ENCODE measurements at regions not wholly inside any gene's neighbourhood (a gene's known extent, or its start where the extent isn't known, plus 50 kb on each side); places are given as distances from the start of the nearest gene placed in this dataset.
"Not testable (repeated sequence)": the region's sequence is repeated elsewhere in the genome, so short reads cannot be mapped to it uniquely, and the experiment has no call there.

DNA sequence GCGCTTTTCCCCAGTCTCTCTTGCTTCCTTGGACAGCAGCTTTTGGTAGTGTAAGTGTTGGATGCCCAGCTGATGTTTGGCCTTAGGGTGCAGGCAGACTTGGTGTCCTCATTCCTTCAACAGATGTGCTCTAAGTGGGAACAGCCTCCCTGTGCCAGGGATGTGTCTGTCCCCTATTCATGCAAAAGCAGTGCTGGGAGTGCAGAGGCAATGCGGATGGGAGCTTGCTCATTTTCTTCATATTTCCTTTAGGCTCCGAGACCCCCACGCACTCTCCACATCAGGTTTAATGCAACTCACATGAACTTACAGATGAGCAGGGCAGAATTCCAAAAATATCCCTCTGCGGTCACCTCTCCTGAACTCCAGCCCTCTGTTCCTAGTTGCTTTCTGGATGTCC lies 96.1 kb downstream of the IER5 start:
- WGBS (ENCODE audit: extremely low coverage, insufficient coverage, insufficient read length): no CpG with 5 or more reads among the region's 5 CpGs
- H3K9ac ChIP-seq (ENCODE audit: low read length): no peak overlapping the region
- H3K27me3 ChIP-seq (ENCODE audit: insufficient read depth, low read length): no peaks in the 10 kb centered on the region
- H3K79me1 ChIP-seq (ENCODE audit: low read length): no peaks in the 10 kb centered on the region
- no peak overlapping the region for H3K4me2 ChIP-seq (ENCODE audit: low read length)
- H2BK120ac ChIP-seq (ENCODE audit: insufficient read depth, low read length, poor library complexity): no peak overlapping the region
- H2AK5ac ChIP-seq (ENCODE audit: low read length): no peak overlapping the region
- no peak overlapping the region for H3K23ac ChIP-seq (ENCODE audit: low read length)
- H3K9me3 ChIP-seq (ENCODE audit: insufficient read depth, low read depth, low read length): peaks cover 1% of the 10 kb centered on the region
- no peak overlapping the region for H3K14ac ChIP-seq (ENCODE audit: low read length)
- DNase-seq: no peak
- H3K79me2 ChIP-seq (ENCODE audit: control insufficient read depth, insufficient read depth, low read length, poor library complexity): no peaks in the 10 kb centered on the region
- no peak overlapping the region for H3K27ac ChIP-seq (ENCODE audit: low read depth, low read length)
- no peak overlapping the region for H3K4ac ChIP-seq (ENCODE audit: low read depth, low read length)
- H2BK12ac ChIP-seq (ENCODE audit: low read length): no peak overlapping the region
- H3K4me1 ChIP-seq (ENCODE audit: control insufficient read depth in 1 of 2, insufficient read depth in 2 of 2, low read length in 2 of 2): no peaks in the 10 kb centered on the region
- H3K18ac ChIP-seq (ENCODE audit: low read length): no peak overlapping the region
- no peak overlapping the region for H4K12ac ChIP-seq (ENCODE audit: low read depth, low read length)
- H3K36me3 ChIP-seq (ENCODE audit: control insufficient read depth in 1 of 2, insufficient read depth in 2 of 2, low read length in 2 of 2): no peaks in the 10 kb centered on the region
- no peak overlapping the region for H4K8ac ChIP-seq (ENCODE audit: low read depth, low read length)
- no peak overlapping the region for H2BK5ac ChIP-seq (ENCODE audit: low read depth, low read length, poor library complexity)
- no peak overlapping the region for H4K91ac ChIP-seq (ENCODE audit: low read depth, low read length)
- no peak overlapping the region for H2AFZ ChIP-seq (ENCODE audit: insufficient read depth, low read length, poor library complexity)
- H3K4me3 ChIP-seq (ENCODE audit: low read depth, low read length): no peak overlapping the region

DNA sequence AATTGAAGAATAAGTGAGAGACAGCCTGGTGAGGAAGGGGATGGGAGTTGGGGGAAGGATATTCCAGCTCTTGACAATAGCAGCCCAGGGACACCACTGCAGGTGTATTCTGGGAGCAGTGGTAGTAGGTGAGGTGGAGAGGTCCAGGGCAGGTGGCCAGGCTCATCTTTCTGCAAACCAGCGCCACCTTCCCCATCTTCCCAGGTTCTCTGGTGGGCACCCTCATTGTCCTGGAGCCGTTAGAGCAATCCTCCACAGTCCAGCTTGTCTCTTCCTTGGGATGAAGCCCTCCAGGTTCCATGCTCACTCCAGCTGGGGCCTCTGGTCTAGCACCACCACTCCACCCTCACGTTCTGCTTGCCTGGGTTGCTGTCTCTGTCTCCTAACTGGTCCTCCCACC lies 97.0 kb downstream of the IER5 start:
- Histone ChIP-seq H3K4me1 (ENCODE audit: control insufficient read depth in 1 of 2, insufficient read depth in 2 of 2, low read length in 2 of 2) (no peaks in the 10 kb centered on the region), H3K79me2 (ENCODE audit: control insufficient read depth, insufficient read depth, low read length, poor library complexity) (no peaks in the 10 kb centered on the region), H2BK120ac (ENCODE audit: insufficient read depth, low read length, poor library complexity) (no peak overlapping the region), H4K12ac (ENCODE audit: low read depth, low read length) (no peak overlapping the region), H3K4me2 (ENCODE audit: low read length) (no peak overlapping the region), H3K4me3 (ENCODE audit: low read depth, low read length) (no peak overlapping the region), H3K9me3 (ENCODE audit: insufficient read depth, low read depth, low read length) (peaks cover 1% of the 10 kb centered on the region), H3K18ac (ENCODE audit: low read length) (no peak overlapping the region), H3K14ac (ENCODE audit: low read length) (no peak overlapping the region), H2BK5ac (ENCODE audit: low read depth, low read length, poor library complexity) (no peak overlapping the region), H3K23ac (ENCODE audit: low read length) (no peak overlapping the region), H2AK5ac (ENCODE audit: low read length) (no peak overlapping the region), H4K8ac (ENCODE audit: low read depth, low read length) (no peak overlapping the region), H3K36me3 (ENCODE audit: control insufficient read depth in 1 of 2, insufficient read depth in 2 of 2, low read length in 2 of 2) (no peaks in the 10 kb centered on the region), H3K27ac (ENCODE audit: low read depth, low read length) (no peak overlapping the region), H3K27me3 (ENCODE audit: insufficient read depth, low read length) (no peaks in the 10 kb centered on the region), H3K9ac (ENCODE audit: low read length) (no peak overlapping the region), H4K91ac (ENCODE audit: low read depth, low read length) (no peak overlapping the region), H2BK12ac (ENCODE audit: low read length) (no peak overlapping the region), H3K4ac (ENCODE audit: low read depth, low read length) (no peak overlapping the region), H2AFZ (ENCODE audit: insufficient read depth, low read length, poor library complexity) (no peak overlapping the region), H3K79me1 (ENCODE audit: low read length) (no peaks in the 10 kb centered on the region)
- no CpG with 5 or more reads among the region's 3 CpGs for WGBS (ENCODE audit: extremely low coverage, insufficient coverage, insufficient read length)
- DNase-seq: no peak

DNA sequence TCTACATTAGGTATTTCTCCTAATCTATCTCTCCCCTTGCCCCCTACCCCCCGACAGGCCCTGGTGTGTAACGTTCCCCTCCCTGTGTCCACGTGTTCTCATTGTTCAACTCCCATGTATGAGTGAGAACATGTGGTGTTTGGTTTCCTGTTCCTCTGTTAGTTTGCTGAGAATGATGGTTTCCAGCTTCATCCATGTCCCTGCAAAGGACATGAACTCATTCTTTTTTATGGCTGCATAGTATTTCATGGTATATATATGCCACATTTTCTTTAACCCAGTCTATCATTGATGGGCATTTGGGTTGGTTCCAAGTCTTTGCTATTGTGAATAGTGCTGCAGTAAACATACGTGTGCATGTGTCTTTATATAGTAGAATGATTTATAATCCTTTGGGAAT lies 97.6 kb downstream of the IER5 start:
- not testable (repeated sequence) for H4K12ac ChIP-seq (ENCODE audit: low read depth, low read length); H3K79me1 ChIP-seq (ENCODE audit: low read length); H4K91ac ChIP-seq (ENCODE audit: low read depth, low read length); H3K36me3 ChIP-seq (ENCODE audit: control insufficient read depth in 1 of 2, insufficient read depth in 2 of 2, low read length in 2 of 2); H3K9me3 ChIP-seq (ENCODE audit: insufficient read depth, low read depth, low read length); H3K4ac ChIP-seq (ENCODE audit: low read depth, low read length); H3K23ac ChIP-seq (ENCODE audit: low read length); H3K9ac ChIP-seq (ENCODE audit: low read length); H3K4me1 ChIP-seq (ENCODE audit: control insufficient read depth in 1 of 2, insufficient read depth in 2 of 2, low read length in 2 of 2); H3K27ac ChIP-seq (ENCODE audit: low read depth, low read length); H2AK5ac ChIP-seq (ENCODE audit: low read length); H3K4me2 ChIP-seq (ENCODE audit: low read length); H2BK12ac ChIP-seq (ENCODE audit: low read length); H2BK5ac ChIP-seq (ENCODE audit: low read depth, low read length, poor library complexity); H2BK120ac ChIP-seq (ENCODE audit: insufficient read depth, low read length, poor library complexity); H2AFZ ChIP-seq (ENCODE audit: insufficient read depth, low read length, poor library complexity); H3K14ac ChIP-seq (ENCODE audit: low read length); H3K79me2 ChIP-seq (ENCODE audit: control insufficient read depth, insufficient read depth, low read length, poor library complexity); H4K8ac ChIP-seq (ENCODE audit: low read depth, low read length); H3K27me3 ChIP-seq (ENCODE audit: insufficient read depth, low read length); H3K18ac ChIP-seq (ENCODE audit: low read length); DNase-seq; H3K4me3 ChIP-seq (ENCODE audit: low read depth, low read length)
- no CpG with 5 or more reads among the region's 4 CpGs for WGBS (ENCODE audit: extremely low coverage, insufficient coverage, insufficient read length)

DNA sequence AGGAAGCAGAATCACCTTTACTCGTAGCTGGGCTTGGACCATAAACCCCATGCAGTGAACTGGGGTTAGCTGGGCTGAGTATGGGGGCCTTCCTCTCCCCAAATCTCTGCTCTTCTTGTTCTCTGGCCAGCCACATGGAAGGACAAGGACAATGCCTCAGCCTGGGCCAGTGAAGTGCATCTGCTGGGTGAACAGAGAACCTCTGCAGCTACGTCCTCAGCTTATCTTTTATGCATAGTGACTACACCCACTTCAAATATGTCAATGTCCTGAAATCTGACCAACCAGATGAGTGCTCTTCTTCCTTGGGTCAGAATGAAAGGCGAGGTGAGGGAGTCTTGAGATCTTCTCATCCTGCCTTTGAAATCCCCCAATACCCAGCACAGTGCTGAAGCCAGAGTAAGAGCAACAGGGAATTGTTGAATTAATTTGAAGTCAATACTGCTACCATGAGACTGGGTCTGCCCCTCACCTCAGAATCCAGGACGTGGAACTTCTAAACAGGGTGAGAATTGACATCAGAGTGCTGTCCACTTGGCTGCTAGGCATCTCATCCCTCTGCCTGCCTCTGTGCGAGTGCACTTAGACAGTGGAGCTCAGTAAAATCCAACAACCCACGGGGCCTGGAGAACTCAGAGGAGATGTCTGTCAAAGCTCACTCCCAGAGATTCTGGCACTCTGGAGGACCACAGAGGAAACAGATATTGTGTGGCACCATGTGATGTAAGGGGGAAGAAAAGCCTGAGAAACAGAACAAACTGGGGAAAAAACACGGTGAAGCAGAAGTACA lies 99.0 kb downstream of the IER5 start:
- Histone ChIP-seq H4K8ac (ENCODE audit: low read depth, low read length) (no peak overlapping the region), H3K4me1 (ENCODE audit: control insufficient read depth in 1 of 2, insufficient read depth in 2 of 2, low read length in 2 of 2) (no peaks in the 10 kb centered on the region), H4K91ac (ENCODE audit: low read depth, low read length) (no peak overlapping the region), H2BK5ac (ENCODE audit: low read depth, low read length, poor library complexity) (no peak overlapping the region), H3K79me1 (ENCODE audit: low read length) (no peaks in the 10 kb centered on the region), H3K4me3 (ENCODE audit: low read depth, low read length) (no peak overlapping the region), H3K36me3 (ENCODE audit: control insufficient read depth in 1 of 2, insufficient read depth in 2 of 2, low read length in 2 of 2) (no peaks in the 10 kb centered on the region), H3K14ac (ENCODE audit: low read length) (no peak overlapping the region), H3K4me2 (ENCODE audit: low read length) (no peak overlapping the region), H3K9ac (ENCODE audit: low read length) (no peak overlapping the region), H3K27me3 (ENCODE audit: insufficient read depth, low read length) (no peaks in the 10 kb centered on the region), H3K27ac (ENCODE audit: low read depth, low read length) (no peak overlapping the region), H3K9me3 (ENCODE audit: insufficient read depth, low read depth, low read length) (peaks cover 1% of the 10 kb centered on the region), H4K12ac (ENCODE audit: low read depth, low read length) (no peak overlapping the region), H3K4ac (ENCODE audit: low read depth, low read length) (no peak overlapping the region), H2BK12ac (ENCODE audit: low read length) (no peak overlapping the region), H2AFZ (ENCODE audit: insufficient read depth, low read length, poor library complexity) (no peak overlapping the region), H3K79me2 (ENCODE audit: control insufficient read depth, insufficient read depth, low read length, poor library complexity) (no peaks in the 10 kb centered on the region), H3K18ac (ENCODE audit: low read length) (no peak overlapping the region), H3K23ac (ENCODE audit: low read length) (no peak overlapping the region), H2AK5ac (ENCODE audit: low read length) (no peak overlapping the region), H2BK120ac (ENCODE audit: insufficient read depth, low read length, poor library complexity) (no peak overlapping the region)
- WGBS (ENCODE audit: extremely low coverage, insufficient coverage, insufficient read length): no CpG with 5 or more reads among the region's 7 CpGs
- no peak for DNase-seq

Data from trophoblast cell (in vitro differentiated cells and primary cell).